ENCODE measurements at regions not wholly inside any gene's neighbourhood (a gene's known extent, or its start where the extent isn't known, plus 50 kb on each side); places are given as distances from the start of the nearest gene placed in this dataset.

- Histone ChIP-seq H3K9me3 (ENCODE audit: control insufficient read depth in 2 of 2, insufficient read depth in 1 of 2, low read depth in 1 of 2, low read length in 1 of 2) (no peaks in the 10 kb centered on the region), H3K27ac (ENCODE audit: low read depth in 1 of 3, low read length in 2 of 3) (no peak overlapping the region), H3K4me1 (ENCODE audit: control insufficient read depth in 3 of 3, insufficient read depth in 2 of 3, low read depth in 1 of 3, low read length in 2 of 3) (no peaks in the 10 kb centered on the region), H3K36me3 (ENCODE audit: control insufficient read depth in 3 of 3, insufficient read depth in 2 of 3, low read depth in 1 of 3, low read length in 3 of 3) (no peaks in the 10 kb centered on the region), H3K27me3 (ENCODE audit: control insufficient read depth in 3 of 3, insufficient read depth in 3 of 3, low read length in 3 of 3) (peaks cover 0 to 2% (median 0%) of the 10 kb centered on the region in 3 donors), H3K4me3 (ENCODE audit: low read depth in 1 of 3, low read length in 3 of 3) (no peak overlapping the region)
- WGBS, 3 donors = 29 to 41% (median 34%) methylated on average over 21 to 22 of the region's 22 CpGs
- FAIRE-seq = no peak
- DNase-seq = peak; percentile 17 to 25
Measured at GRCh38 chr19:30799865-30800755, 427.9 kb downstream of the ZNF536 start.

GRCh38 chr19:30795727-30796126 is 423.5 kb downstream of the ZNF536 start:
- H3K9me3 ChIP-seq (ENCODE audit: control insufficient read depth in 2 of 2, insufficient read depth in 1 of 2, low read depth in 1 of 2, low read length in 1 of 2) = no peaks in the 10 kb centered on the region
- no peaks in the 10 kb centered on the region for H3K36me3 ChIP-seq (ENCODE audit: control insufficient read depth in 3 of 3, insufficient read depth in 2 of 3, low read depth in 1 of 3, low read length in 3 of 3)
- WGBS, 3 donors = 73 to 91% (median 80%) methylated on average over 5 of the region's 5 CpGs
- H3K4me3 ChIP-seq (ENCODE audit: low read depth in 1 of 3, low read length in 3 of 3) = no peak overlapping the region
- no peaks in the 10 kb centered on the region for H3K4me1 ChIP-seq (ENCODE audit: control insufficient read depth in 3 of 3, insufficient read depth in 2 of 3, low read depth in 1 of 3, low read length in 2 of 3)
- DNase-seq (no peak), FAIRE-seq (no peak)
- no peak overlapping the region for H3K27ac ChIP-seq (ENCODE audit: low read depth in 1 of 3, low read length in 2 of 3)
- peaks cover 0 to 2% (median 2%) of the 10 kb centered on the region in 3 donors for H3K27me3 ChIP-seq (ENCODE audit: control insufficient read depth in 3 of 3, insufficient read depth in 3 of 3, low read length in 3 of 3)

GRCh38 chr19:30792561-30793505 is 420.6 kb downstream of the ZNF536 start:
- H3K4me3 ChIP-seq (ENCODE audit: low read depth in 1 of 3, low read length in 3 of 3) = no peak overlapping the region
- H3K4me1 ChIP-seq (ENCODE audit: control insufficient read depth in 3 of 3, insufficient read depth in 2 of 3, low read depth in 1 of 3, low read length in 2 of 3) = no peaks in the 10 kb centered on the region
- 55 to 77% (median 59%) methylated on average over 6 of the region's 6 CpGs for WGBS, 3 donors

GRCh38 chr19:30791088-30791487 is 418.9 kb downstream of the ZNF536 start:
- FAIRE-seq = no peak
- no peak for DNase-seq
- peaks cover 0 to 2% of the 10 kb centered on the region in 2 donors for H3K9me3 ChIP-seq (ENCODE audit: control insufficient read depth in 2 of 2, insufficient read depth in 1 of 2, low read depth in 1 of 2, low read length in 1 of 2)
- peaks cover 0 to 2% (median 0%) of the 10 kb centered on the region in 3 donors for H3K27me3 ChIP-seq (ENCODE audit: control insufficient read depth in 3 of 3, insufficient read depth in 3 of 3, low read length in 3 of 3)
- no peaks in the 10 kb centered on the region for H3K4me1 ChIP-seq (ENCODE audit: control insufficient read depth in 3 of 3, insufficient read depth in 2 of 3, low read depth in 1 of 3, low read length in 2 of 3)
- H3K27ac ChIP-seq (ENCODE audit: low read depth in 1 of 3, low read length in 2 of 3) = no peak overlapping the region
- H3K36me3 ChIP-seq (ENCODE audit: control insufficient read depth in 3 of 3, insufficient read depth in 2 of 3, low read depth in 1 of 3, low read length in 3 of 3) = no peaks in the 10 kb centered on the region
- 65 to 78% (median 70%) methylated on average over 13 of the region's 13 CpGs for WGBS, 3 donors
- no peak overlapping the region for H3K4me3 ChIP-seq (ENCODE audit: low read depth in 1 of 3, low read length in 3 of 3)

More at GRCh38 chr19:30792561-30793505, 420.6 kb downstream of the ZNF536 start:
- DNase-seq (no peak), FAIRE-seq (no peak)
- H3K27ac ChIP-seq (ENCODE audit: low read depth in 1 of 3, low read length in 2 of 3) = no peak overlapping the region
- H3K27me3 ChIP-seq (ENCODE audit: control insufficient read depth in 3 of 3, insufficient read depth in 3 of 3, low read length in 3 of 3) = peaks cover 0 to 2% (median 0%) of the 10 kb centered on the region in 3 donors
- peaks cover 0 to 2% of the 10 kb centered on the region in 2 donors for H3K9me3 ChIP-seq (ENCODE audit: control insufficient read depth in 2 of 2, insufficient read depth in 1 of 2, low read depth in 1 of 2, low read length in 1 of 2)
- no peaks in the 10 kb centered on the region for H3K36me3 ChIP-seq (ENCODE audit: control insufficient read depth in 3 of 3, insufficient read depth in 2 of 3, low read depth in 1 of 3, low read length in 3 of 3)

GRCh38 chr19:30790056-30790680 is 418.0 kb downstream of the ZNF536 start:
- FAIRE-seq (no peak), DNase-seq (no peak)
- 78 to 89% (median 81%) methylated on average over 3 of the region's 3 CpGs for WGBS, 3 donors
- H3K27ac ChIP-seq (ENCODE audit: low read depth in 1 of 3, low read length in 2 of 3) = no peak overlapping the region
- no peak overlapping the region for H3K4me3 ChIP-seq (ENCODE audit: low read depth in 1 of 3, low read length in 3 of 3)
- H3K27me3 ChIP-seq (ENCODE audit: control insufficient read depth in 3 of 3, insufficient read depth in 3 of 3, low read length in 3 of 3) = peaks cover 0 to 2% (median 0%) of the 10 kb centered on the region in 3 donors
- H3K4me1 ChIP-seq (ENCODE audit: control insufficient read depth in 3 of 3, insufficient read depth in 2 of 3, low read depth in 1 of 3, low read length in 2 of 3) = no peaks in the 10 kb centered on the region
- no peaks in the 10 kb centered on the region for H3K36me3 ChIP-seq (ENCODE audit: control insufficient read depth in 3 of 3, insufficient read depth in 2 of 3, low read depth in 1 of 3, low read length in 3 of 3)
- peaks cover 0 to 2% of the 10 kb centered on the region in 2 donors for H3K9me3 ChIP-seq (ENCODE audit: control insufficient read depth in 2 of 2, insufficient read depth in 1 of 2, low read depth in 1 of 2, low read length in 1 of 2)

- H3K27me3 ChIP-seq (ENCODE audit: control insufficient read depth in 3 of 3, insufficient read depth in 3 of 3, low read length in 3 of 3) = peaks cover 0 to 2% (median 0%) of the 10 kb centered on the region in 3 donors
Measured at GRCh38 chr19:30788105-30788765, 416.1 kb downstream of the ZNF536 start.

GRCh38 chr19:30785458-30786137 is 413.4 kb downstream of the ZNF536 start:
- Histone ChIP-seq H3K27me3 (ENCODE audit: control insufficient read depth in 3 of 3, insufficient read depth in 3 of 3, low read length in 3 of 3) (no peaks in the 10 kb centered on the region), H3K27ac (ENCODE audit: low read depth in 1 of 3, low read length in 2 of 3) (no peak overlapping the region), H3K9me3 (ENCODE audit: control insufficient read depth in 2 of 2, insufficient read depth in 1 of 2, low read depth in 1 of 2, low read length in 1 of 2) (peaks cover 0 to 2% of the 10 kb centered on the region in 2 donors), H3K36me3 (ENCODE audit: control insufficient read depth in 3 of 3, insufficient read depth in 2 of 3, low read depth in 1 of 3, low read length in 3 of 3) (no peaks in the 10 kb centered on the region), H3K4me3 (ENCODE audit: low read depth in 1 of 3, low read length in 3 of 3) (no peak overlapping the region), H3K4me1 (ENCODE audit: control insufficient read depth in 3 of 3, insufficient read depth in 2 of 3, low read depth in 1 of 3, low read length in 2 of 3) (no peaks in the 10 kb centered on the region)
- FAIRE-seq (no peak), DNase-seq (no peak)
- 72 to 77% (median 74%) methylated on average over 5 of the region's 5 CpGs for WGBS, 3 donors

More at GRCh38 chr19:30788105-30788765, 416.1 kb downstream of the ZNF536 start:
- H3K9me3 ChIP-seq (ENCODE audit: control insufficient read depth in 2 of 2, insufficient read depth in 1 of 2, low read depth in 1 of 2, low read length in 1 of 2) = peaks cover 0 to 2% of the 10 kb centered on the region in 2 donors
- DNase-seq = no peak
- WGBS, 3 donors = 81 to 87% (median 85%) methylated on average over 5 of the region's 5 CpGs
- no peak for FAIRE-seq
- no peak overlapping the region for H3K27ac ChIP-seq (ENCODE audit: low read depth in 1 of 3, low read length in 2 of 3)
- H3K4me3 ChIP-seq (ENCODE audit: low read depth in 1 of 3, low read length in 3 of 3) = no peak overlapping the region
- H3K36me3 ChIP-seq (ENCODE audit: control insufficient read depth in 3 of 3, insufficient read depth in 2 of 3, low read depth in 1 of 3, low read length in 3 of 3) = no peaks in the 10 kb centered on the region
- no peaks in the 10 kb centered on the region for H3K4me1 ChIP-seq (ENCODE audit: control insufficient read depth in 3 of 3, insufficient read depth in 2 of 3, low read depth in 1 of 3, low read length in 2 of 3)
